ENCODE measurements at regions not wholly inside any gene's neighbourhood (a gene's known extent, or its start where the extent isn't known, plus 50 kb on each side); places are given as distances from the start of the nearest gene placed in this dataset.

- no peak for TF ChIP-seq CTCF (conservative IDR thresholded peaks at IDR 0.05; ENCODE audit: low read depth, low read length)
- H3K4me3 ChIP-seq (ENCODE audit: low read depth, low read length): no peak overlapping the region
- DNase-seq (ENCODE audit: low read depth): no peak
Measured at GRCh38 chr22:47663615-47664605, 901.5 kb downstream of the TBC1D22A start.

- no peak for DNase-seq (ENCODE audit: low read depth)
- no peak overlapping the region for H3K4me3 ChIP-seq (ENCODE audit: low read depth, low read length)
- no peak for TF ChIP-seq CTCF (conservative IDR thresholded peaks at IDR 0.05; ENCODE audit: low read depth, low read length)
Measured at GRCh38 chr22:47659467-47660223, 897.2 kb downstream of the TBC1D22A start.

GRCh38 chr22:47658182-47658581 lies 895.7 kb downstream of the TBC1D22A start:
- no peak overlapping the region for H3K4me3 ChIP-seq (ENCODE audit: low read depth, low read length)
- DNase-seq (ENCODE audit: low read depth): no peak
- no peak for TF ChIP-seq CTCF (conservative IDR thresholded peaks at IDR 0.05; ENCODE audit: low read depth, low read length)

GRCh38 chr22:47657224-47657623 lies 894.8 kb downstream of the TBC1D22A start:
- no peak for DNase-seq (ENCODE audit: low read depth)
- H3K4me3 ChIP-seq (ENCODE audit: low read depth, low read length): no peak overlapping the region
- no peak for TF ChIP-seq CTCF (conservative IDR thresholded peaks at IDR 0.05; ENCODE audit: low read depth, low read length)

- TF ChIP-seq CTCF (conservative IDR thresholded peaks at IDR 0.05; ENCODE audit: low read depth, low read length): no peak
- DNase-seq (ENCODE audit: low read depth): no peak
- no peak overlapping the region for H3K4me3 ChIP-seq (ENCODE audit: low read depth, low read length)
Measured at GRCh38 chr22:47656806-47657205, 894.4 kb downstream of the TBC1D22A start.

GRCh38 chr22:47655930-47656329 lies 893.5 kb downstream of the TBC1D22A start:
- no peak for DNase-seq (ENCODE audit: low read depth)
- H3K4me3 ChIP-seq (ENCODE audit: low read depth, low read length): no peak overlapping the region
- TF ChIP-seq CTCF (conservative IDR thresholded peaks at IDR 0.05; ENCODE audit: low read depth, low read length): no peak
